Stimulated activated CD8-positive, alpha-beta memory T cell treated with anti-CD3 and anti-CD28 coated beads, Interleukin-7, amount 100 ng/mL, for 4 hours (primary cell): ENCODE measurements at regions not wholly inside any gene's neighbourhood (a gene's known extent, or its start where the extent isn't known, plus 50 kb on each side); places are given as distances from the start of the nearest gene placed in this dataset.

Experiments used
- DNase-seq, 2 donors: peaks; one replicate each; pipeline ENCODE4 v3.0.0-alpha.2; 2020; ENCODE audit warnings: low read depth in 2 of 2

GRCh38 chr4:151887816-151888180 is 127.0 kb upstream of the GATB start:
- no peak for DNase-seq

- DNase-seq, result no peak
Measured at GRCh38 chr4:151887031-151887815, 126.4 kb upstream of the GATB start.

GRCh38 chr4:151885123-151885522 is 124.3 kb upstream of the GATB start:
- no peak for DNase-seq

- DNase-seq, result no peak
Measured at GRCh38 chr4:151883747-151884146, 122.9 kb upstream of the GATB start.

GRCh38 chr4:151882072-151882803 is 121.4 kb upstream of the GATB start:
- DNase-seq, result no peak

- DNase-seq, result no peak
Measured at GRCh38 chr4:151879705-151880445, 119.1 kb upstream of the GATB start.

- no peak for DNase-seq
Measured at GRCh38 chr4:151876381-151876988, 115.7 kb upstream of the GATB start.

GRCh38 chr4:151874328-151874727 is 113.5 kb upstream of the GATB start:
- DNase-seq, result no peak

- DNase-seq, result no peak
Measured at GRCh38 chr4:151866592-151866918, 105.7 kb upstream of the GATB start.

GRCh38 chr4:151865744-151866591 is 105.2 kb upstream of the GATB start:
- no peak for DNase-seq

GRCh38 chr4:151865312-151865711 is 104.5 kb upstream of the GATB start:
- no peak for DNase-seq

- DNase-seq, result no peak
Measured at GRCh38 chr4:151864068-151864467, 103.3 kb upstream of the GATB start.

GRCh38 chr4:151862766-151863165 is 102.0 kb upstream of the GATB start:
- no peak for DNase-seq

- no peak for DNase-seq
Measured at GRCh38 chr4:151860561-151861093, 99.8 kb upstream of the GATB start.

GRCh38 chr4:151859641-151860040 is 98.8 kb upstream of the GATB start:
- DNase-seq, result no peak

- no peak for DNase-seq
Measured at GRCh38 chr4:151858356-151858755, 97.5 kb upstream of the GATB start.

GRCh38 chr4:151857368-151857767 is 96.6 kb upstream of the GATB start:
- DNase-seq, result no peak

GRCh38 chr4:151855747-151856146 is 94.9 kb upstream of the GATB start:
- DNase-seq, result no peak

GRCh38 chr4:151854731-151855130 is 93.9 kb upstream of the GATB start:
- no peak for DNase-seq

- no peak for DNase-seq
Measured at GRCh38 chr4:151853034-151853433, 92.2 kb upstream of the GATB start.

- no peak for DNase-seq
Measured at GRCh38 chr4:151852202-151852601, 91.4 kb upstream of the GATB start.
